ENCODE measurements at regions not wholly inside any gene's neighbourhood (a gene's known extent, or its start where the extent isn't known, plus 50 kb on each side); places are given as distances from the start of the nearest gene placed in this dataset.

DNA sequence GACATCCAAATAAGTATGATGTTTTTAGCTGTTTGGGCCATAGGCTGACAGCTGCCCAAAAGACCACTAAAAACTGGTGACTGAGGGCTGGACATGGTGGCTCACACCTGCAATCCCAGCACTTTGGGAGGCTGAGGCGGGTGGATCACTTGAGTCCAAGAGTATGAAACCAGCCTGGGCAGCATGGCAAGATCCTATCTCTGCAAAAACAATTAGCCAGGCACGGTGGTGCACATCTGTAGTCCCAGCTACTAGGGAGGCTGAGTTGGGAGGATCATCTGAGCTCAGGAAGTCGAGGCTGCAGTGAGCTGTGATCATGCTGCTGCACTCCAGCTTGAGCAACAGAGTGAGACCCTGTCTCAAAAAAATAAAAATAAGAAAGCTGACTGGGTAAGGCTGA is 511.5 kb upstream of the RAB6C start:
- TF ChIP-seq, protein P1, sequence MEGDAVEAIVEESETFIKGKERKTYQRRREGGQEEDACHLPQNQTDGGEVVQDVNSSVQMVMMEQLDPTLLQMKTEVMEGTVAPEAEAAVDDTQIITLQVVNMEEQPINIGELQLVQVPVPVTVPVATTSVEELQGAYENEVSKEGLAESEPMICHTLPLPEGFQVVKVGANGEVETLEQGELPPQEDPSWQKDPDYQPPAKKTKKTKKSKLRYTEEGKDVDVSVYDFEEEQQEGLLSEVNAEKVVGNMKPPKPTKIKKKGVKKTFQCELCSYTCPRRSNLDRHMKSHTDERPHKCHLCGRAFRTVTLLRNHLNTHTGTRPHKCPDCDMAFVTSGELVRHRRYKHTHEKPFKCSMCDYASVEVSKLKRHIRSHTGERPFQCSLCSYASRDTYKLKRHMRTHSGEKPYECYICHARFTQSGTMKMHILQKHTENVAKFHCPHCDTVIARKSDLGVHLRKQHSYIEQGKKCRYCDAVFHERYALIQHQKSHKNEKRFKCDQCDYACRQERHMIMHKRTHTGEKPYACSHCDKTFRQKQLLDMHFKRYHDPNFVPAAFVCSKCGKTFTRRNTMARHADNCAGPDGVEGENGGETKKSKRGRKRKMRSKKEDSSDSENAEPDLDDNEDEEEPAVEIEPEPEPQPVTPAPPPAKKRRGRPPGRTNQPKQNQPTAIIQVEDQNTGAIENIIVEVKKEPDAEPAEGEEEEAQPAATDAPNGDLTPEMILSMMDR (IDR thresholded peaks at IDR 0.05), result no peak
- TF ChIP-seq POLR2A (IDR thresholded peaks at IDR 0.05), result no peak
- no peak for TF ChIP-seq POLR2AphosphoS5 (IDR thresholded peaks at IDR 0.05)

All from prostate gland (tissue), 2 donors.